ENCODE measurements at regions not wholly inside any gene's neighbourhood (a gene's known extent, or its start where the extent isn't known, plus 50 kb on each side); places are given as distances from the start of the nearest gene placed in this dataset.

GRCh38 chr7:121777672-121778071 is 95.3 kb upstream of the PTPRZ1 start:
- no peaks in the 10 kb centered on the region for H3K4me1 ChIP-seq (ENCODE audit: control insufficient read depth, insufficient read depth, low read length)
- H3K9me3 ChIP-seq (replicated peaks; ENCODE audit: low read length) = no peaks in the 10 kb centered on the region
- H3K27me3 ChIP-seq (ENCODE audit: control insufficient read depth, insufficient read depth, low read length) = no peaks in the 10 kb centered on the region
- no peaks in the 10 kb centered on the region for H3K36me3 ChIP-seq (ENCODE audit: insufficient read depth, low read length)
- H3K9ac ChIP-seq (ENCODE audit: low read depth, low read length) = no peak overlapping the region
- no peak overlapping the region for H3K4me2 ChIP-seq (ENCODE audit: low read length)
- no peak overlapping the region for H3K4me3 ChIP-seq (ENCODE audit: low read length)

GRCh38 chr7:121774563-121774962 is 98.4 kb upstream of the PTPRZ1 start:
- no peaks in the 10 kb centered on the region for H3K36me3 ChIP-seq (ENCODE audit: insufficient read depth, low read length)
- no peak overlapping the region for H3K9ac ChIP-seq (ENCODE audit: low read depth, low read length)
- no peaks in the 10 kb centered on the region for H3K27me3 ChIP-seq (ENCODE audit: control insufficient read depth, insufficient read depth, low read length)
- H3K4me2 ChIP-seq (ENCODE audit: low read length) = no peak overlapping the region
- H3K4me1 ChIP-seq (ENCODE audit: control insufficient read depth, insufficient read depth, low read length) = no peaks in the 10 kb centered on the region
- H3K9me3 ChIP-seq (replicated peaks; ENCODE audit: low read length) = no peaks in the 10 kb centered on the region
- H3K4me3 ChIP-seq (ENCODE audit: low read length) = no peak overlapping the region

GRCh38 chr7:121766676-121767075 is 106.3 kb upstream of the PTPRZ1 start:
- Histone ChIP-seq H3K4me1 (ENCODE audit: control insufficient read depth, insufficient read depth, low read length) (no peaks in the 10 kb centered on the region), H3K9ac (ENCODE audit: low read depth, low read length) (no peak overlapping the region), H3K9me3 (replicated peaks; ENCODE audit: low read length) (no peaks in the 10 kb centered on the region), H3K4me3 (ENCODE audit: low read length) (no peak overlapping the region), H3K27me3 (ENCODE audit: control insufficient read depth, insufficient read depth, low read length) (no peaks in the 10 kb centered on the region), H3K36me3 (ENCODE audit: insufficient read depth, low read length) (no peaks in the 10 kb centered on the region), H3K4me2 (ENCODE audit: low read length) (no peak overlapping the region)

DNA sequence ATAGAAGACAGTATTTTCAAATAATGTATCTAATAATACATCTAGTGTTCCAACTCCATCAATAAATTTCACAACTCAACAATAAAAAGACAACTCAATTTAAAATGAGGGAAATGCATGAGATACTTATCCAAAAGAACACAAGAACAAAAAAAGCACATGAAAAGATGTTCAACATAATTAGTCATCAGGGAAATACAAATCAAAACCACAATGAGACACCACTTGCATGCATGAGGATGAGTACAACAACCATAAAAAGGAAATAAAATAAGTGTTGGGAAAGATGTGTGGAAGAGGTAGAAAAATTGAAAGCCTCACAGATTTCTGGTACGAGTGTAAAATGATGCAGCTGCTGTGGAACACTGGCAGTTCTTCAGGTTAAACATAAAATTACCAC is 111.6 kb upstream of the PTPRZ1 start:
- H3K36me3 ChIP-seq (ENCODE audit: insufficient read depth, low read length) = no peaks in the 10 kb centered on the region
- peaks cover 4% of the 10 kb centered on the region for H3K4me1 ChIP-seq (ENCODE audit: control insufficient read depth, insufficient read depth, low read length)
- no peaks in the 10 kb centered on the region for H3K27me3 ChIP-seq (ENCODE audit: control insufficient read depth, insufficient read depth, low read length)
- no peak overlapping the region for H3K4me3 ChIP-seq (ENCODE audit: low read length)
- H3K9me3 ChIP-seq (replicated peaks; ENCODE audit: low read length) = no peaks in the 10 kb centered on the region
- no peak overlapping the region for H3K4me2 ChIP-seq (ENCODE audit: low read length)
- H3K9ac ChIP-seq (ENCODE audit: low read depth, low read length) = no peak overlapping the region

DNA sequence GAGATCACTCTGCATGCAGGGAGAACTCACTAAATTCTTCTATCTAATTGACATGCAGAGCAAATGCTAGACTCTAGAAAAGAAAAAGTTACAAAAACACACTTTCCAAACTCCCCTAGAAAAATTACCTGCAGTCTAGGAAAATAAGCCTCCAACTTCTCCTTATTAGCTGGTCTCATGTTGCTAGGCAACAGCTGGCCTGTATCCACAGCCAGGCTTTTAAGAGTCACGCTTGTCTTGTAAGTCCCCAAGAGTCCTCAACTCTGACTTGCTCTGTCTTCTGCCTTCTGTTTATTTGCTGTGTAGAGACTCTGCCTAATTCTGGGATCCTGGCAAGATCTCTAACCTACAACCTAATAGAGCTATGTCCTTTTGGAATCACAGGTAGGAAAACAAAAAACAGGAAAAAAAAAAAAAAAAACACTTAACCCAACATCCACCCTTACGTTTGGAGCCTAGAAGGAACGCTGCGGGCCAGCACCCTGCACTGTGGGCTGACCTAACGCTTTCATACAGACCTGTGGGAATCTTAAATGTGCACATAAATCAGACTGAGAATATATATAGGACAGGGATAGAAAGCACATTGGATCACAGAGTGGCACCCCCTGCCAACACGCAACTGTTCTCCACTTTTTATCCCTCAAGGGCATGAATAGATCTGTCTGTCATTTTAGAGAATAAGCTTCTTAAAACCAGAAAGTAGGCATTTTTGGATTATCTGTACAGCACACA is 117.0 kb upstream of the PTPRZ1 start:
- no peak overlapping the region for H3K4me3 ChIP-seq (ENCODE audit: low read length)
- no peak overlapping the region for H3K4me2 ChIP-seq (ENCODE audit: low read length)
- H3K4me1 ChIP-seq (ENCODE audit: control insufficient read depth, insufficient read depth, low read length) = peaks cover under 1% of the 10 kb centered on the region
- no peaks in the 10 kb centered on the region for H3K9me3 ChIP-seq (replicated peaks; ENCODE audit: low read length)
- H3K27me3 ChIP-seq (ENCODE audit: control insufficient read depth, insufficient read depth, low read length) = peaks cover 11% of the 10 kb centered on the region
- no peaks in the 10 kb centered on the region for H3K36me3 ChIP-seq (ENCODE audit: insufficient read depth, low read length)
- no peak overlapping the region for H3K9ac ChIP-seq (ENCODE audit: low read depth, low read length)

- H3K4me2 ChIP-seq (ENCODE audit: low read length) = no peak overlapping the region
- no peak overlapping the region for H3K9ac ChIP-seq (ENCODE audit: low read depth, low read length)
- H3K4me1 ChIP-seq (ENCODE audit: control insufficient read depth, insufficient read depth, low read length) = no peaks in the 10 kb centered on the region
- H3K27me3 ChIP-seq (ENCODE audit: control insufficient read depth, insufficient read depth, low read length) = peaks cover 11% of the 10 kb centered on the region
- no peaks in the 10 kb centered on the region for H3K36me3 ChIP-seq (ENCODE audit: insufficient read depth, low read length)
- no peaks in the 10 kb centered on the region for H3K9me3 ChIP-seq (replicated peaks; ENCODE audit: low read length)
- no peak overlapping the region for H3K4me3 ChIP-seq (ENCODE audit: low read length)
Measured at GRCh38 chr7:121755286-121755685, 117.7 kb upstream of the PTPRZ1 start.

DNA sequence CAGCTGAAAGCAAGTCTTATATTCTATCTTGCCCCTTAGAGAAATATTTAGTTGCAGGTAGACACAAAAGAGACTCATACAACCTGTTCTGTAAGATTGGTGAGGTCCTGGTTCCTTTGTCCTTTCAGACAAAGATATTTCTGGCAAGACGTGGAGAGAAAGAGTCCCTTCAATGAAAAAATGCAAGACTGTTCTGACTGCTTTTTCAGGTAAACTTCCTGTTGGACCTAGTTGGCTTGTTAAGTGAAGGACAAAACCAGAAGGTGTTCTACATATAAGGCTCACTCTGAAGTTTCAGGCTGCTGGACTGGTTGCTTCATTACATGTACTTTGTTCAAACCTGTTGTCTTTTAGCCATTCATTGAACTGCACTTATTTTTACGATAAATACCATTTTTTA is 119.0 kb upstream of the PTPRZ1 start:
- H3K9ac ChIP-seq (ENCODE audit: low read depth, low read length) = no peak overlapping the region
- no peaks in the 10 kb centered on the region for H3K36me3 ChIP-seq (ENCODE audit: insufficient read depth, low read length)
- H3K4me1 ChIP-seq (ENCODE audit: control insufficient read depth, insufficient read depth, low read length) = no peaks in the 10 kb centered on the region
- no peak overlapping the region for H3K4me3 ChIP-seq (ENCODE audit: low read length)
- no peaks in the 10 kb centered on the region for H3K9me3 ChIP-seq (replicated peaks; ENCODE audit: low read length)
- H3K27me3 ChIP-seq (ENCODE audit: control insufficient read depth, insufficient read depth, low read length) = peaks cover 11% of the 10 kb centered on the region
- no peak overlapping the region for H3K4me2 ChIP-seq (ENCODE audit: low read length)

- H3K36me3 ChIP-seq (ENCODE audit: insufficient read depth, low read length) = no peaks in the 10 kb centered on the region
- no peaks in the 10 kb centered on the region for H3K4me1 ChIP-seq (ENCODE audit: control insufficient read depth, insufficient read depth, low read length)
- no peak overlapping the region for H3K4me2 ChIP-seq (ENCODE audit: low read length)
- H3K4me3 ChIP-seq (ENCODE audit: low read length) = no peak overlapping the region
- H3K9me3 ChIP-seq (replicated peaks; ENCODE audit: low read length) = no peaks in the 10 kb centered on the region
- H3K27me3 ChIP-seq (ENCODE audit: control insufficient read depth, insufficient read depth, low read length) = peaks cover 11% of the 10 kb centered on the region
- no peak overlapping the region for H3K9ac ChIP-seq (ENCODE audit: low read depth, low read length)
Measured at GRCh38 chr7:121752706-121753105, 120.3 kb upstream of the PTPRZ1 start.

DNA sequence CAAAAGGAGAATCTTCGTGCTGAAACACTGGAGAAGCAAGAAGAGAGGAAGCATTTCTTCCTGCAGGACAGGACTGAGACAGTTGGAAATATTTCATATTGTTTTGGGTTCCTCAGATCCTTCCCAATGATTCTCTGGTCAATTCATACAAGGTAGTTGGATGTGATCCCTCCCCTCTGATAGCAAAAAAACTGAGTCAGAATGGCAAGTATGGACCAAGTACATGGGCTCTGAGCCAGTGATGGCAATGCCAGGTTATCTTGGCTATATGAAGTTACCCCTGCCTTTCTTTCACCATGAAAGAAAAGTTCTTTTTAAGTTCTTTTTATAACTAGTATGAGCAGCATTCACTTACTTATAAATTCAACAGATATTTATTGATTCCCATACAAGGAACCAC is 124.4 kb upstream of the PTPRZ1 start:
- Histone ChIP-seq H3K9me3 (replicated peaks; ENCODE audit: low read length) (no peaks in the 10 kb centered on the region), H3K4me1 (ENCODE audit: control insufficient read depth, insufficient read depth, low read length) (no peaks in the 10 kb centered on the region)

GRCh38 chr7:121745856-121746255 is 127.1 kb upstream of the PTPRZ1 start:
- H3K4me2 ChIP-seq (ENCODE audit: low read length) = no peak overlapping the region
- H3K9ac ChIP-seq (ENCODE audit: low read depth, low read length) = no peak overlapping the region
- H3K9me3 ChIP-seq (replicated peaks; ENCODE audit: low read length) = no peaks in the 10 kb centered on the region

More for the DNA sequence above, 124.4 kb upstream of the PTPRZ1 start:
- Histone ChIP-seq H3K4me2 (ENCODE audit: low read length) (no peak overlapping the region), H3K4me3 (ENCODE audit: low read length) (no peak overlapping the region), H3K27me3 (ENCODE audit: control insufficient read depth, insufficient read depth, low read length) (peaks cover 11% of the 10 kb centered on the region), H3K36me3 (ENCODE audit: insufficient read depth, low read length) (no peaks in the 10 kb centered on the region), H3K9ac (ENCODE audit: low read depth, low read length) (no peak overlapping the region)

DNA sequence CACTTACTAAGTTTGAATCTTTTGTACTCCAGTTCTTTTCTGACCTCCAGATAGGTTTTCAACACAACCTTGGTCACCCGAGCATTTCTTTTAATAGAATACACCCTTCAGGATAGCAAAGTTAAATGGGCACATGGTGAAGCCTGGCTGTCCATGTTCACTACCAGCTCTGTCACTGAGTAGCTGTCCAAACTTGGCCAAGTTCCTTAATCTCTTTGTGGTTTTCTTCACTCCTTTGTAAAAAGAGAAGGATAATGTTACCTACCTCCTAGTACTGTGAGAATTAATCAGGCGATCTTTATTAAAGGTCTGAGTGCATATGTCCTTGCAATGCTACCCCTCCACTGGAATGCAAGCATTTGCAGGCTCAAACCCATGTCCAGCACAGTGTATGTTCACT is 128.1 kb upstream of the PTPRZ1 start:
- Histone ChIP-seq H3K4me1 (ENCODE audit: control insufficient read depth, insufficient read depth, low read length) (no peaks in the 10 kb centered on the region), H3K27me3 (ENCODE audit: control insufficient read depth, insufficient read depth, low read length) (no peaks in the 10 kb centered on the region), H3K9ac (ENCODE audit: low read depth, low read length) (no peak overlapping the region), H3K4me2 (ENCODE audit: low read length) (no peak overlapping the region), H3K4me3 (ENCODE audit: low read length) (no peak overlapping the region), H3K9me3 (replicated peaks; ENCODE audit: low read length) (no peaks in the 10 kb centered on the region), H3K36me3 (ENCODE audit: insufficient read depth, low read length) (no peaks in the 10 kb centered on the region)

More at GRCh38 chr7:121745856-121746255, 127.1 kb upstream of the PTPRZ1 start:
- no peaks in the 10 kb centered on the region for H3K4me1 ChIP-seq (ENCODE audit: control insufficient read depth, insufficient read depth, low read length)
- H3K36me3 ChIP-seq (ENCODE audit: insufficient read depth, low read length) = no peaks in the 10 kb centered on the region
- H3K27me3 ChIP-seq (ENCODE audit: control insufficient read depth, insufficient read depth, low read length) = no peaks in the 10 kb centered on the region
- no peak overlapping the region for H3K4me3 ChIP-seq (ENCODE audit: low read length)

GRCh38 chr7:121744319-121744718 is 128.6 kb upstream of the PTPRZ1 start:
- no peak overlapping the region for H3K4me3 ChIP-seq (ENCODE audit: low read length)
- H3K4me1 ChIP-seq (ENCODE audit: control insufficient read depth, insufficient read depth, low read length) = no peaks in the 10 kb centered on the region
- H3K4me2 ChIP-seq (ENCODE audit: low read length) = no peak overlapping the region
- H3K9ac ChIP-seq (ENCODE audit: low read depth, low read length) = no peak overlapping the region
- no peaks in the 10 kb centered on the region for H3K9me3 ChIP-seq (replicated peaks; ENCODE audit: low read length)
- H3K36me3 ChIP-seq (ENCODE audit: insufficient read depth, low read length) = no peaks in the 10 kb centered on the region
- H3K27me3 ChIP-seq (ENCODE audit: control insufficient read depth, insufficient read depth, low read length) = no peaks in the 10 kb centered on the region

All from skeletal muscle satellite cell (primary cell).